GM12873 (cell line): ENCODE measurements at regions not wholly inside any gene's neighbourhood (a gene's known extent, or its start where the extent isn't known, plus 50 kb on each side); places are given as distances from the start of the nearest gene placed in this dataset.

Experiments
- TF ChIP-seq, protein P1 (sequence below): IDR thresholded peaks from 2 replicates; pipeline ENCODE4 v1.5.1; 2012; ENCODE audit warnings: low read depth, mild to moderate bottlenecking, moderate library complexity, low read length, control low read depth; ENCODE audit not compliant: insufficient read depth; ENCODE audit errors: missing control alignments

DNA sequence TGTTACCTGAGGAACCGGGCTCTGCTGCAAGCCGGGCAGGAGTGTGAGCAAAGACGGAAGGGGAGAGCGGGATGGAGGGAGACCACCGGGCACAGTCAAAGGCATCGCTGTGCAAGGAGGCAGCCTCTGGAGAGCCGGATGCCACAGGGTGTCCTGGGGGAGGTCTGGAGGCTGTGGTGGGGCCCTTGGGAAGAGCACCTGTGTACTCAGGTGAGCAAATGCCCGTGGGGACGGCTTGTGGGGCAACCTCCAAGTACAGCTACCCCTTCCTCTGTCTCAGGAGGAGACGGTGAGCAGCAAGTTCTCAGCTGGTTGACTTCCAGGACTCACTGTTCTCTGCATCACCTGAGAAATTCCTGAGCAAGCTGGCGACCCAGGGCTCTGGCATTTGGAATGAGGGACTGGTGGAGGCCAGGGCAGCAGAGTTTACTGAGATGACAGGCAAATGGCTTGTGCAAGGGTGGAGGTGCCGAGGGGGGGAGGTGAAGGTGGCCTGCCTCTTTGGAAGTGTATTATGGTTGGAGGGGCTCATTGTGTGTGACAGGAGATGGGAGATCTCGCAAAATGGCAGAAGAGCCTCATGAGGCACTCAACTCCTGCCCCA, 345.2 kb upstream of the SHH start:
- TF ChIP-seq, protein P1, sequence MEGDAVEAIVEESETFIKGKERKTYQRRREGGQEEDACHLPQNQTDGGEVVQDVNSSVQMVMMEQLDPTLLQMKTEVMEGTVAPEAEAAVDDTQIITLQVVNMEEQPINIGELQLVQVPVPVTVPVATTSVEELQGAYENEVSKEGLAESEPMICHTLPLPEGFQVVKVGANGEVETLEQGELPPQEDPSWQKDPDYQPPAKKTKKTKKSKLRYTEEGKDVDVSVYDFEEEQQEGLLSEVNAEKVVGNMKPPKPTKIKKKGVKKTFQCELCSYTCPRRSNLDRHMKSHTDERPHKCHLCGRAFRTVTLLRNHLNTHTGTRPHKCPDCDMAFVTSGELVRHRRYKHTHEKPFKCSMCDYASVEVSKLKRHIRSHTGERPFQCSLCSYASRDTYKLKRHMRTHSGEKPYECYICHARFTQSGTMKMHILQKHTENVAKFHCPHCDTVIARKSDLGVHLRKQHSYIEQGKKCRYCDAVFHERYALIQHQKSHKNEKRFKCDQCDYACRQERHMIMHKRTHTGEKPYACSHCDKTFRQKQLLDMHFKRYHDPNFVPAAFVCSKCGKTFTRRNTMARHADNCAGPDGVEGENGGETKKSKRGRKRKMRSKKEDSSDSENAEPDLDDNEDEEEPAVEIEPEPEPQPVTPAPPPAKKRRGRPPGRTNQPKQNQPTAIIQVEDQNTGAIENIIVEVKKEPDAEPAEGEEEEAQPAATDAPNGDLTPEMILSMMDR = no peak

- TF ChIP-seq, protein P1 = peak; percentile 15
These were observed 344.6 kb upstream of the SHH start for GRCh38 chr7:156156734-156157408.

DNA sequence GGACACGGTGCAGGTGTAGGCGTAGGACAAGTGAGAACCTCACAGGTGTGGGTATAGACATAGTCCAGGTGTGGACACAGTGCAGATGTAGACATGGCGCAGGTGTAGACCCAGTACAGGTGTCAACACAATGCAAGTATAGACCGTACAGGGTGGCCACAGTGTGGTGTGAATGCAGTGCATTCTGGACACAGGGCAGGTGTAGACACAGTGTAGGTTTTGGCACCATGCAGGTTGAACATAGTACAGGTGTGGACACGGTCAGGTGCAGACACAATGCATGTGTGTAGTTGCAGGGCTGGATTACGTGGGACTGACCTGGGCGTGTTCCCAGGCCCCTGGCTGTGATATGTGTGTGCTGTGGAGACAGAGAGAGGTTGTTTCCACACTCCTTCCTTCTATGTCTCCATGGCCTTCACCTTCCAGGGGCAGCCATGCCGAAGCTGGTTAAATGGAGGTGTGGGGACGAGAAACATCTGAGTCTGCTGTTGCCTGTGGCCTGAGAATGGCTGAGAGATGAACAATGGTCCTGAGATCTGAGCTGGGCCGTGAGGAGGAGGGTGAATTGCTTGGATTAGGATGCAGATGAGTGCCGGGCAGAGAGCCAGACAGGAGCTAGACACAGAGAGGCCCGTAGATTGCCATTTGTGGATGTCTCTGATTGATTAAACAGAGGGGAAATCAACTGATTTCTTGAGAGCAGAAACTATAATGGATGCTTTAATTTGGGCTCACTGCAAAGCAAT, 343.9 kb upstream of the SHH start:
- TF ChIP-seq, protein P1 = no peak

DNA sequence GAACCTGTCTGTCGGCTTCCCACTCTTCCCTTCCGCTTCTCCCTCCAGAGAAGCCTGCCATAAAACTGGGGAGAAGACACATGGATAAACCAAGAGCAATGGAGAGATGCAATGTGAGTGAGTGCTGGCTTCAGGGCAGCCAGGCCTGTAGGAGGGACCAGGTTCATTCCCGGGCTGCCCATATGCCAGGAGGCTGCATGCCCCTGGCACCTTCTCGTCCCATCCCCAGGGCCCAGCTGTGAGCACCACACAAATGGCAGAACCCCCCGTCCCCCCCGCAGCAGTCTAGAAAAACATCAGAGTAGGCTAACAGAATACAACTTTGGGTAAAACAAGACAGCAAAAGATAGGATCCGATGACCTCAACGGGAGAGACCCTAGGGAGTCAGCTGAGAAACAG, 341.3 kb upstream of the SHH start:
- TF ChIP-seq, protein P1 = no peak

DNA sequence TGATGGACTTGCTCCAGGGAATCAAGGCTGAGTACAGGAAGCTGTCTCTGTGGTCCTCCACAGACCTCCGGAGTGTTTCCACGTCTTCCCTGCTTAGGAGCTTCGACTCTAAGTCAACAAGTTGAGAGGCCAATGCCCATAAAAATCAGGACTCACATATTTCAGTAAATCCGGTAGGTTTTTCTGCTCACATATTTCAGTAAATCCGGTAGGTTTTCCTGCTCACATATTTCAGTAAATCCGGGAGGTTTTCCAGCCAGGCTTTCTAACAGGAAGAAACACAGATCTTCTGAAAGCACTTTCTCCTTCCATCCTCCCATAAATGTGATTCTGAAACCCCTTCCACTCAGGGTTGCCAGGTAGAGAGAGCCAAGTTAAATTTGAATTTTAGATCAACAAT, 340.1 kb upstream of the SHH start:
- TF ChIP-seq, protein P1 = no peak

- TF ChIP-seq, protein P1 = no peak
These were observed 339.4 kb upstream of the SHH start for GRCh38 chr7:156151658-156152057.

- TF ChIP-seq, protein P1 = no peak
These were observed 338.8 kb upstream of the SHH start for GRCh38 chr7:156151078-156151477.
